Adrenal gland (tissue), 9 donors: ENCODE measurements at regions not wholly inside any gene's neighbourhood (a gene's known extent, or its start where the extent isn't known, plus 50 kb on each side); places are given as distances from the start of the nearest gene placed in this dataset.

Source experiments
- DNase-seq, 7 donors: peaks; one replicate each; pipeline ENCODE4 v3.0.0-alpha.2; 2019 to 2020
- H3K27ac ChIP-seq, 5 donors: fragments of 200-600 bp; sonication (generic) in 4 of 5; 1 replicate in 3 of 5; 2 replicates in 2 of 5; pipeline versions ENCODE4 v1.5.1 to v1.8.0; 2016 to 2020; ENCODE audit warnings: mild to moderate bottlenecking in 1 of 5
- H3K27me3 ChIP-seq: fragments of 200-600 bp; 2 replicates; pipeline ENCODE4 v1.8.0; 2021
- H3K36me3 ChIP-seq, 2 donors: fragments of 200-600 bp; replicated peaks in 1 of 2; 1 replicate in 1 of 2; 2 replicates in 1 of 2; pipeline versions ENCODE4 v1.5.1 to v1.8.0; 2018 to 2022
- H3K4me1 ChIP-seq, 2 donors: fragments of 200-600 bp; replicated peaks in 1 of 2; 1 replicate in 1 of 2; 2 replicates in 1 of 2; pipeline versions ENCODE4 v1.5.1 to v1.8.0; 2018 to 2021
- H3K4me3 ChIP-seq, 4 donors: fragments of 200-600 bp; sonication (generic) in 3 of 4; one replicate each; pipeline ENCODE4 v1.5.1; 2016 to 2018
- H3K9me3 ChIP-seq, 3 donors: fragments of 200-600 bp; sonication (generic) in 1 of 3; replicated peaks in 1 of 3; 1 replicate in 2 of 3; 2 replicates in 1 of 3; pipeline versions ENCODE4 v1.5.1 to v1.8.0; 2016 to 2021
- CTCF ChIP-seq, 6 experiments: fragments of 450-650 bp in 4 of 6; fragments of 200-600 bp in 2 of 6; sonication (generic) in 1 of 6; IDR thresholded peaks; 1 replicate in 5 of 6; 2 replicates in 1 of 6; pipeline versions ENCODE4 v1.5.1 to v1.8.0; 2016 to 2021; ENCODE audit warnings: antibody characterized with exemption in 6 of 6, mild to moderate bottlenecking in 2 of 6, moderate library complexity in 1 of 6
- POLR2A ChIP-seq, 2 donors: fragments of 450-650 bp; IDR thresholded peaks; one replicate each; pipeline ENCODE4 v1.6.1; 2017; ENCODE audit warnings: antibody characterized with exemption in 2 of 2, mild to moderate bottlenecking in 2 of 2, moderate library complexity in 1 of 2
- WGBS, 4 donors: extraction: QIAGEN DNeasy Blood & Tissue Kit in 2 of 4; methylation state at CpG; one replicate each; pipeline versions ENCODE4 v1.1.5 to v1.1.7; 2013 to 2017; 5-methylcytosine and 5-hydroxymethylcytosine counted together
- intact Hi-C, 2 donors: fragments of 100-400 bp; cut with DNase I; formaldehyde crosslinking; loops; one replicate each; pipeline versions ENCODE4 v1.14.1 to v1.15.0; 2022 to 2023
- donor health status: healthy with polysubstance abuse.
- donor health status: Bipolar disorder and iron deficiency.
- donor health status: DM: yes; HTN: yes; CAD: no.
- donor health status: DM: no; HTN: no; CAD: no.
- donor health status: DM: no; HTN: no; CAD: no.

- Histone ChIP-seq H3K27me3 (peaks cover 4% of the 10 kb centered on the region), H3K4me1 (no peaks in the 10 kb centered on the region), H3K36me3 (no peaks in the 10 kb centered on the region), H3K27ac (no peak overlapping the region), H3K4me3 (no peak overlapping the region), H3K9me3 (no peaks in the 10 kb centered on the region)
- 72 to 85% (median 80%) methylated on average over 4 of the region's 4 CpGs for WGBS, 4 donors
- intact Hi-C loops: no loop called here
- TF ChIP-seq CTCF (IDR thresholded peaks at IDR 0.05): no peak
- TF ChIP-seq POLR2A (IDR thresholded peaks at IDR 0.05): no peak
- DNase-seq: peak in 2 of 7 donors; percentile 13 to 39
These were observed 84.6 kb downstream of the DLL1 start for GRCh38 chr6:170206317-170206621.

- Histone ChIP-seq H3K27me3 (no peaks in the 10 kb centered on the region), H3K4me1 (no peaks in the 10 kb centered on the region), H3K36me3 (no peaks in the 10 kb centered on the region), H3K9me3 (no peaks in the 10 kb centered on the region), H3K4me3 (no peak overlapping the region), H3K27ac (no peak overlapping the region)
- intact Hi-C loops: no loop called here
- TF ChIP-seq CTCF (IDR thresholded peaks at IDR 0.05) (no peak), POLR2A (IDR thresholded peaks at IDR 0.05) (no peak)
- 81 to 85% (median 82%) methylated on average over 14 of the region's 14 CpGs for WGBS, 4 donors
- peak in 1 of 7 donors; percentile 29 for DNase-seq
These were observed 85.2 kb downstream of the DLL1 start for GRCh38 chr6:170205534-170206316.

GRCh38 chr6:170205126-170205525 is 85.8 kb downstream of the DLL1 start:
- peak in 1 of 7 donors; percentile 6 for DNase-seq
- Histone ChIP-seq H3K4me1 (no peaks in the 10 kb centered on the region), H3K9me3 (no peaks in the 10 kb centered on the region), H3K4me3 (no peak overlapping the region), H3K27me3 (no peaks in the 10 kb centered on the region), H3K27ac (no peak overlapping the region), H3K36me3 (no peaks in the 10 kb centered on the region)
- WGBS, 4 donors: 66 to 73% (median 72%) methylated on average over 6 of the region's 6 CpGs
- intact Hi-C loops: no loop called here
- TF ChIP-seq POLR2A (IDR thresholded peaks at IDR 0.05) (no peak), CTCF (IDR thresholded peaks at IDR 0.05) (no peak)

GRCh38 chr6:170203212-170203611 is 87.7 kb downstream of the DLL1 start:
- Histone ChIP-seq H3K27me3 (no peaks in the 10 kb centered on the region), H3K36me3 (no peaks in the 10 kb centered on the region), H3K4me3 (no peak overlapping the region), H3K4me1 (no peaks in the 10 kb centered on the region), H3K9me3 (no peaks in the 10 kb centered on the region), H3K27ac (no peak overlapping the region)
- no peak for TF ChIP-seq POLR2A (IDR thresholded peaks at IDR 0.05)
- no peak for TF ChIP-seq CTCF (IDR thresholded peaks at IDR 0.05)
- intact Hi-C loops: no loop called here
- peak in 2 of 7 donors; percentile 9 to 28 for DNase-seq
- 76 to 82% (median 80%) methylated on average over 6 of the region's 6 CpGs for WGBS, 4 donors
